GM13977 (cell line): ENCODE measurements at regions not wholly inside any gene's neighbourhood (a gene's known extent, or its start where the extent isn't known, plus 50 kb on each side); places are given as distances from the start of the nearest gene placed in this dataset.

Source experiments
- DNase-seq: peaks from one replicate; pipeline ENCODE4 v3.0.0; 2012; ENCODE audit warnings: low spot score
- CTCF ChIP-seq: IDR thresholded peaks from 2 replicates; pipeline ENCODE4 v1.5.1; 2012; ENCODE audit warnings: mild to moderate bottlenecking, control low read depth; ENCODE audit not compliant: insufficient read depth; ENCODE audit errors: extremely low read depth, missing control alignments
- in situ Hi-C: fragments of 300-500 bp; cut with MboI; formaldehyde crosslinking; loops from one replicate; pipeline ENCODE4 v1.12.0; 2022; ENCODE audit warnings: low sequenced_read_pairs, low pct_unique_long_range_greater_than_20kb, mixed read lengths, inconsistent platforms; ENCODE audit not compliant: unreplicated experiment

GRCh38 chr14:23899788-23900187 lies 53.8 kb upstream of the DHRS4 start:
- TF ChIP-seq CTCF: no peak
- no peak for DNase-seq
- in situ Hi-C loops: no loop called here

- in situ Hi-C loops: no loop called here
- no peak for TF ChIP-seq CTCF
- no peak for DNase-seq
These were observed 50.1 kb upstream of the DHRS4 start for GRCh38 chr14:23903442-23903841.
